Retinal pigment epithelial cell (primary cell): ENCODE measurements at regions not wholly inside any gene's neighbourhood (a gene's known extent, or its start where the extent isn't known, plus 50 kb on each side); places are given as distances from the start of the nearest gene placed in this dataset.
"Not testable (repeated sequence)": the region's sequence is repeated elsewhere in the genome, so short reads cannot be mapped to it uniquely, and the experiment has no call there.

Experiments
- DNase-seq: peaks from one replicate; pipeline ENCODE4 v3.0.0-alpha.2; 2010; ENCODE audit warnings: low read depth
- H3K4me3 ChIP-seq: 2 replicates; pipeline ENCODE4 v1.5.1; 2011; ENCODE audit warnings: mild to moderate bottlenecking, low read length, control low read depth, moderate library complexity
- CTCF ChIP-seq: conservative IDR thresholded peaks from 2 replicates; pipeline ENCODE4 v1.5.1; 2011; ENCODE audit warnings: low read depth, low read length, control low read depth, inconsistent platforms

- TF ChIP-seq CTCF, result no peak
- DNase-seq, result no peak
- H3K4me3 ChIP-seq, result no peak overlapping the region
Measured at GRCh38 chr7:51602376-51602775, 285.8 kb upstream of the COBL start.

- H3K4me3 ChIP-seq, result no peak overlapping the region
- TF ChIP-seq CTCF, result no peak
- DNase-seq, result no peak
Measured at GRCh38 chr7:51601461-51601860, 284.9 kb upstream of the COBL start.

- H3K4me3 ChIP-seq, result not testable (repeated sequence)
Measured at GRCh38 chr7:51599935-51600334, 283.3 kb upstream of the COBL start.

GRCh38 chr7:51593628-51594027 is 277.0 kb upstream of the COBL start:
- DNase-seq, result no peak
- no peak for TF ChIP-seq CTCF

More at GRCh38 chr7:51599935-51600334, 283.3 kb upstream of the COBL start:
- not testable (repeated sequence) for DNase-seq

GRCh38 chr7:51592842-51593599 is 276.4 kb upstream of the COBL start:
- DNase-seq, result no peak
- TF ChIP-seq CTCF, result no peak

More at GRCh38 chr7:51593628-51594027, 277.0 kb upstream of the COBL start:
- no peak overlapping the region for H3K4me3 ChIP-seq

GRCh38 chr7:51591223-51591622 is 274.6 kb upstream of the COBL start:
- TF ChIP-seq CTCF, result no peak
- H3K4me3 ChIP-seq, result no peak overlapping the region
- no peak for DNase-seq

More at GRCh38 chr7:51592842-51593599, 276.4 kb upstream of the COBL start:
- no peak overlapping the region for H3K4me3 ChIP-seq

- H3K4me3 ChIP-seq, result no peak overlapping the region
- no peak for TF ChIP-seq CTCF
- DNase-seq, result no peak
Measured at GRCh38 chr7:51590746-51591145, 274.1 kb upstream of the COBL start.
